HCT116 (cell line): ENCODE measurements at regions not wholly inside any gene's neighbourhood (a gene's known extent, or its start where the extent isn't known, plus 50 kb on each side); places are given as distances from the start of the nearest gene placed in this dataset.

ENCODE experiments used
- ATAC-seq: fragments of 200-7000 bp; cut with Tn5 transposase; 2 replicates; pipeline ENCODE4 v1.9.1; 2020; ENCODE audit warnings: mild to moderate bottlenecking, moderate library complexity
- BruUV-seq: library from RNA; stranded (reverse); fragments of 400-500 nt; replicated peaks from 2 replicates; lab custom pipeline; 2021; lab: Mats Ljungman, UMichigan
- CTCF ChIA-PET: fragments of 300-600 bp; sonication (Branson Sonifier 250); formaldehyde crosslinking; loops from one replicate; lab custom pipeline; 2021; ENCODE audit warnings: antibody characterized with exemption; lab: Charles Lee
- POLR2A ChIA-PET: fragments of 300-600, 350-600 bp; sonication (Branson Sonifier 250); formaldehyde crosslinking; loops from one replicate; lab custom pipeline; 2021; ENCODE audit warnings: antibody characterized with exemption; lab: Charles Lee
- RAD21 ChIA-PET, 2 experiments: fragments of 300-600 bp; sonication (Branson Sonifier 250); formaldehyde crosslinking; loops; one replicate each; lab custom pipeline; 2023; ENCODE audit warnings: low total read pairs in 2 of 2; ENCODE audit not compliant: uncharacterized antibody in 2 of 2, unreplicated experiment in 2 of 2, low non-redundant PET in 1 of 2; lab: Charles Lee
- DNase-seq: peaks from one replicate; pipeline ENCODE4 v3.0.0-alpha.2; 2010; ENCODE audit warnings: low read depth, low spot score
- H2AFZ ChIP-seq: fragments of 200-600 bp; shearing (Covaris generic), sonication (generic); 2 replicates; pipeline ENCODE4 v1.6.1; 2017; ENCODE audit warnings: low read depth, mixed run types, mixed read lengths, antibody characterized with exemption, low read length; ENCODE audit not compliant: poor library complexity, severe bottlenecking
- H3K27ac ChIP-seq: 2 replicates; pipeline ENCODE4 v1.5.1; 2012; ENCODE audit warnings: low read depth, low read length
- H3K27me3 ChIP-seq: fragments of 200-600 bp; sonication (generic); 2 replicates; pipeline ENCODE4 v1.6.1; 2016; ENCODE audit warnings: mixed run types, low read length, mixed read lengths; ENCODE audit not compliant: insufficient read depth
- H3K36me3 ChIP-seq, 2 experiments: fragments of 200-500 bp in 1 of 2; fragments of 200-600 bp in 1 of 2; sonication (Bioruptor generic) in 1 of 2; sonication (generic) in 1 of 2; 2 replicates each; pipeline versions ENCODE4 v1.5.1 to v1.6.1; 2014 to 2016; ENCODE audit warnings: low read length in 2 of 2, inconsistent platforms in 1 of 2, mixed read lengths in 1 of 2, mixed run types in 1 of 2; ENCODE audit not compliant: insufficient read depth in 2 of 2, control insufficient read depth in 1 of 2
- H3K4me1 ChIP-seq, 2 experiments: fragments of 200-600 bp in 1 of 2; sonication (generic) in 1 of 2; 2 replicates each; pipeline versions ENCODE4 v1.5.1 to v1.6.1; 2012 to 2017; ENCODE audit warnings: low read length in 2 of 2, inconsistent platforms in 1 of 2, mild to moderate bottlenecking in 1 of 2, mixed read lengths in 1 of 2, mixed run types in 1 of 2, moderate library complexity in 1 of 2; ENCODE audit not compliant: insufficient read depth in 2 of 2, control insufficient read depth in 1 of 2
- H3K4me2 ChIP-seq: fragments of 200-600 bp; sonication (generic); 2 replicates; pipeline ENCODE4 v1.6.1; 2017; ENCODE audit warnings: mixed run types, low read length, mixed read lengths
- H3K4me3 ChIP-seq, 2 experiments: fragments of 200-600 bp in 1 of 2; sonication (generic) in 1 of 2; replicated peaks in 1 of 2; 2 replicates each; pipeline ENCODE4 v1.5.1; 2011 to 2016; ENCODE audit warnings: low read length in 2 of 2, control low read depth in 1 of 2, low read depth in 1 of 2, mild to moderate bottlenecking in 1 of 2, mixed read lengths in 1 of 2, mixed run types in 1 of 2
- H3K79me2 ChIP-seq: fragments of 200-600 bp; sonication (generic); 2 replicates; pipeline ENCODE4 v1.6.1; 2017; ENCODE audit warnings: mild to moderate bottlenecking, mixed run types, low read length, moderate library complexity, mixed read lengths; ENCODE audit not compliant: insufficient read depth
- H3K9ac ChIP-seq: fragments of 200-600 bp; sonication (generic); 2 replicates; pipeline ENCODE4 v1.6.1; 2016; ENCODE audit warnings: low read length, mixed read lengths
- H3K9me2 ChIP-seq: fragments of 200-600 bp; sonication (generic), shearing (Covaris generic); 2 replicates; pipeline ENCODE4 v1.6.1; 2017; ENCODE audit warnings: mixed run types, mild to moderate bottlenecking, moderate library complexity; ENCODE audit not compliant: insufficient read depth
- H3K9me3 ChIP-seq, 2 experiments: fragments of 200-500 bp in 1 of 2; fragments of 200-600 bp in 1 of 2; sonication (Bioruptor generic) in 1 of 2; sonication (generic) in 1 of 2; 2 replicates each; pipeline ENCODE4 v1.6.1; 2014 to 2017; ENCODE audit warnings: low read length in 2 of 2, mixed read lengths in 2 of 2, inconsistent platforms in 1 of 2, low read depth in 1 of 2, mild to moderate bottlenecking in 1 of 2, mixed run types in 1 of 2, moderate library complexity in 1 of 2; ENCODE audit not compliant: control insufficient read depth in 1 of 2, insufficient read depth in 1 of 2
- H4K20me1 ChIP-seq: fragments of 200-600 bp; sonication (generic), shearing (Covaris generic); 2 replicates; pipeline ENCODE4 v1.6.1; 2017; ENCODE audit warnings: mixed run types, mild to moderate bottlenecking, moderate library complexity; ENCODE audit not compliant: insufficient read depth
- CBX3 ChIP-seq: IDR thresholded peaks from 2 replicates; pipeline ENCODE4 v1.6.1; 2012; ENCODE audit warnings: low read depth
- CEBPB ChIP-seq: IDR thresholded peaks from 2 replicates; pipeline ENCODE4 v1.6.1; 2012; ENCODE audit warnings: low read depth
- CTCF ChIP-seq, 3 experiments: fragments of 200-600 bp in 1 of 3; sonication (generic) in 1 of 3; IDR thresholded peaks in 2 of 3; conservative IDR thresholded peaks in 1 of 3; 2 replicates each; pipeline ENCODE4 v1.5.1; 2012 to 2017; ENCODE audit warnings: low read depth in 2 of 3, low read length in 2 of 3, antibody characterized with exemption in 1 of 3, borderline replicate concordance in 1 of 3, control low read depth in 1 of 3, mild to moderate bottlenecking in 1 of 3, mixed read lengths in 1 of 3, mixed run types in 1 of 3, moderate library complexity in 1 of 3; ENCODE audit not compliant: insufficient read depth in 1 of 3
- EGR1 ChIP-seq: IDR thresholded peaks from 2 replicates; pipeline ENCODE4 v1.6.1; 2012; ENCODE audit warnings: low read depth
- ELF1 ChIP-seq: IDR thresholded peaks from 2 replicates; pipeline ENCODE4 v1.6.1; 2012; ENCODE audit warnings: low read depth, borderline replicate concordance
- EZH2 ChIP-seq: fragments of 200-600 bp; sonication (generic); IDR thresholded peaks from 2 replicates; pipeline ENCODE4 v1.6.1; 2017; ENCODE audit warnings: antibody characterized with exemption, mixed run types
- EZH2phosphoT487 ChIP-seq: fragments of 200-600 bp; IDR thresholded peaks from 2 replicates; pipeline ENCODE4 v1.6.1; 2018; ENCODE audit warnings: antibody characterized with exemption, borderline replicate concordance
- FOSL1 ChIP-seq: IDR thresholded peaks from 2 replicates; pipeline ENCODE4 v1.6.1; 2012; ENCODE audit warnings: low read depth
- ZFX ChIP-seq: fragments of 450-650 bp; IDR thresholded peaks from 2 replicates; pipeline ENCODE4 v1.6.1; 2017
- intact Hi-C: fragments of 100-400 bp; cut with micrococcal nuclease; formaldehyde crosslinking; loops from 2 replicates; pipeline ENCODE4 v1.10.0; 2022

GRCh38 chr20:16654858-16655535, 74.8 kb upstream of the SNRPB2 start:
- Histone ChIP-seq H3K36me3 (no peaks in the 10 kb centered on the region), H3K27ac (no peak overlapping the region), H2AFZ (no peak overlapping the region), H4K20me1 (no peaks in the 10 kb centered on the region), H3K4me3 (no peak overlapping the region), H3K27me3 (peaks cover 23% of the 10 kb centered on the region), H3K79me2 (no peaks in the 10 kb centered on the region), H3K9ac (no peak overlapping the region), H3K4me2 (no peak overlapping the region), H3K4me1 (no peaks in the 10 kb centered on the region), H3K9me3 (no peaks in the 10 kb centered on the region), H3K9me2 (no peaks in the 10 kb centered on the region)
- DNase-seq (no peak), ATAC-seq (no peak)
- POLR2A ChIA-PET = no interaction called here
- RAD21 ChIA-PET = no interaction called here
- TF ChIP-seq CBX3 = no peak
- TF ChIP-seq EZH2phosphoT487 = no peak
- TF ChIP-seq ELF1 = no peak
- intact Hi-C loops = no loop called here
- no TSS peak for BruUV-seq
- CTCF ChIA-PET = no interaction called here

GRCh38 chr20:16653266-16653665, 76.6 kb upstream of the SNRPB2 start:
- no peak overlapping the region for H2AFZ ChIP-seq
- DNase-seq = no peak
- H3K36me3 ChIP-seq = no peaks in the 10 kb centered on the region
- H3K27ac ChIP-seq = no peak overlapping the region
- intact Hi-C loops = no loop called here
- no peaks in the 10 kb centered on the region for H3K9me2 ChIP-seq
- H3K9ac ChIP-seq = no peak overlapping the region
- ChIA-PET CTCF (no interaction called here), RAD21 (no interaction called here), POLR2A (no interaction called here)
- no peak for ATAC-seq
- H3K4me1 ChIP-seq = no peaks in the 10 kb centered on the region
- TF ChIP-seq EZH2phosphoT487 = no peak
- TF ChIP-seq ZFX = no peak
- TF ChIP-seq EZH2 = no peak
- TF ChIP-seq EGR1 = no peak
- TF ChIP-seq ELF1 = no peak
- no peak for TF ChIP-seq FOSL1
- TF ChIP-seq CTCF (IDR thresholded peaks at IDR 0.05 in 2 of 3, conservative IDR thresholded peaks at IDR 0.05 in 1 of 3; ENCODE audit: borderline replicate concordance in 1 of 3, insufficient read depth in 1 of 3, low read depth in 2 of 3, low read length in 2 of 3) = no peak
- TF ChIP-seq CEBPB = no peak
- H4K20me1 ChIP-seq = no peaks in the 10 kb centered on the region
- H3K27me3 ChIP-seq = peaks cover 16% of the 10 kb centered on the region
- no peaks in the 10 kb centered on the region for H3K79me2 ChIP-seq
- no TSS peak for BruUV-seq
- no peak overlapping the region for H3K4me2 ChIP-seq
- H3K9me3 ChIP-seq = no peaks in the 10 kb centered on the region
- no peak overlapping the region for H3K4me3 ChIP-seq
